ENCODE measurements at regions not wholly inside any gene's neighbourhood (a gene's known extent, or its start where the extent isn't known, plus 50 kb on each side); places are given as distances from the start of the nearest gene placed in this dataset.

GRCh38 chr5:164941132-164941531 lies 1435.7 kb downstream of the MAT2B start:
- DNase-seq, result no peak

DNA sequence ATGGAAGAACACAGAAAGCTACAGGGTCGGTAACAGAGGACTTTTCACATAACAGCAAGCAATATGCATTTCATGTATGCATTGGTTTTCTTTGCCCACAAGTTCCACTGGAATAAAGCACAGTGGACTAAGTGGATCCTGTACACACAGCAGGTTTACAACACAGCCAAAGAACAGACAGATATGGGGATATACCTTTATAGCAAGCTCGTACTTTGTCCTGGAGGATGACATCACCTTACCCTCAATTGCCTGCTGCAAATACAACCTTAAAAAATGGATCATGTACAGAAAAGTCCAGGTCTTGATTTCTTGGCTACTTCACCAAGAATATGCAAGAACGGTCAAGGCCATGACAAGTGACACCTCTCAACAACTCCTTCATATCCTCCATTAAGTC lies 1445.5 kb downstream of the MAT2B start:
- no peak for DNase-seq

- no peak for DNase-seq
Measured at GRCh38 chr5:164951570-164951969, 1446.2 kb downstream of the MAT2B start.

DNA sequence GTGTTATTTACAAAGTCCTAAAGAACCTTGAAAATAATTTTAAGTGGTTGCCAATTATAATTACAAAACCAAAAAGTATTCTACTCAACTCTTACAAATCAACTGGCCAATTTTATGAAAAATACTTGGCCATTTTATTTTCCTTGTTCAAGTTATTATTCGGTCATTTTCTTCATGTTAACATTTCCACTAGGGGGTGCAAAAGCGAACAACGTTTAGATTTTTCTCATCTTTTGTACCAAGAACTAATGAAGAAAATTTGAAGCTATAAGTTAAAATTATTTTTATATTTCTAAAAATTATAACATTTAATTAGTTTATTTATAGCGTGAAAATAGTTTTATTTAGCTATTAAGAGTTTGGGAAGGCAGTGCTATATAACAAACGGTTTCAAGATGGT lies 1453.3 kb downstream of the MAT2B start:
- DNase-seq, result no peak

GRCh38 chr5:164959761-164960160 lies 1454.3 kb downstream of the MAT2B start:
- no peak for DNase-seq

DNA sequence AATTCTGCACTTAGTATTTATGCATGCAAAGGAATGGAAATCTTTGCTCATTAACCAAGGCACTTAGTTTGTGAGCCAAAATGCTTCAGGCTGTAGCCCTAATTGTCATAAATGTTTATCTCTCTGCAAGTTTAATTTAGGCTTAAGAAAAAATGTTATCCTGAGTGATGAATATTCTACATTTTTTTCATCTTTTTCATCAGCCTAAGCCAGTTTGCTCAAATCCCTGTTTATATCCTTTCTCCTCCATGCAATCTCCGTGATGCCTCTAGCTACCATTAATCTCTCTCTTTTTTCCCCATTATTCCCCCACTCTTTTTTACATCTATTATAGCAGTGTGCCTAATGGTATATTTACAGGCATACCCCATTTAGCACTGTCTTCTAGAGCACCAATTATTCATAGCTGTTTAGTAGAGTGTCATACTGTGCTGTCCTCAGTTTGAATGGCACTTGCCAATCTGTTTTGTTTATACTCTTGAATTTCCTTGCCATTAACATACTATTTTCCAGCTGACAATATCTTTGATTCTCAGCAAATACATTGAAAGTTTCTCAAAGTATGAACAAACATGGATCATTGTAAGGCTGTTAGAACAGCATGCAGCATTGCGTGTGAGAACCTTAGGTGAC lies 1457.0 kb downstream of the MAT2B start:
- DNase-seq, result no peak

DNA sequence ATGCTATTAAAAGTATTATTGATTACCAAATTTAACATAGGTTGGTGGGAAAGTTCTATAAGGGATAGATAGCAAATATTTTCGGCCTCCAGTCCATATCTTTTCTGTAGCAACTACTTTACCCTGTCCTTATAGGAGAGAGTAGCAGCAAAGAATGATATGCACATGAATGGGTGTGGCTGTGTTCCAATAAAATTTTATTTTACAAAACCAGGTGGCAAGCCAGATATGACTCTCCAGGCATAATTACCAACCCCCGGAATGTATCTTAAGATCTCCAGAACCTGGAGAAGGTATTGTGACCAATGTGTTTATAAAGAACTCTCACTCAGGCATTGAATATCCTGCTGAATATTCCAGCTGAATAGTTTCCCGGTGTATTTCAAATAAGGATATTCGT lies 1461.2 kb downstream of the MAT2B start:
- DNase-seq, result no peak

DNA sequence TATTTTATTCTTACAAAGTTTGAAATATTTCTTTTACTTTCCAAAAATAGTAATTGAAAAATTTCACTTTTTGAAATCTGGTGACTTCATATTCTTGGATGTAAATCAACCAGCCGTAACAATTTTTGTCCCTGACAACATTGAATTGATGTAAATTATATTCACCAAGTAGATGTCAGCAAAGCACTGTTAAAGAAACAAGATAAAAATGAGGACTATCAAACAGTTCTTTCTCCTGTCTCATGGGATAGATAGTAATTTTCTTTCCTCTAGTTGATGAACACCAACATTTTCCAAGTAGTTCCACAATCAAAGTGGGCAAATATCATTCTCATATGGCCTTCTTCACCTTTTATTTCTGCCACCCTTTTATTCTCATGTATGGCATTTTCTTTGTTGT lies 1461.9 kb downstream of the MAT2B start:
- no peak for DNase-seq

GRCh38 chr5:164972973-164973372 lies 1467.6 kb downstream of the MAT2B start:
- DNase-seq, result no peak

DNA sequence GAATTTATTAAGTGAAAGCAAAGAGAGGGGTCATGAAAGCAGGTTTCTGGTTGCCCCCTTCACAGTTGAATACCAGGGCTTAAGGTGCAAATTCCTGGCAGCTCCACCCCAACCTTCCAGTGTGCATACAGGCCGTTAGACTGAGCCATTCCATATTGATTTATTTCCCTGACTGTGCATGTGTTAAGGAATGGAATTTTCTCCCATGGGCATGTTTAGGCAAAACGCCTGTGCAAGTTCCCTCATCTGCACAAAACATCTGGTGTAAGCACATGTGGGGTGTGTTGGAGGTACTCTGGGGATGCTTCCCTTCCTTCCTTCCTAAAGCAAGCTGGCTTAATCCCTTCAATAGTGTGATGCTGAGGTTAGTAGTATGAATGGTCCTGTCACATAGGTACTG lies 1470.6 kb downstream of the MAT2B start:
- no peak for DNase-seq

- DNase-seq, result no peak
Measured at GRCh38 chr5:164980480-164980879, 1475.1 kb downstream of the MAT2B start.

GRCh38 chr5:164998142-164998541 lies 1492.7 kb downstream of the MAT2B start:
- DNase-seq, result no peak

GRCh38 chr5:164998590-164998989 lies 1493.2 kb downstream of the MAT2B start:
- no peak for DNase-seq

GRCh38 chr5:165000479-165001190 lies 1495.2 kb downstream of the MAT2B start:
- no peak for DNase-seq

- DNase-seq, result no peak
Measured at GRCh38 chr5:165003283-165003682, 1497.9 kb downstream of the MAT2B start.

DNA sequence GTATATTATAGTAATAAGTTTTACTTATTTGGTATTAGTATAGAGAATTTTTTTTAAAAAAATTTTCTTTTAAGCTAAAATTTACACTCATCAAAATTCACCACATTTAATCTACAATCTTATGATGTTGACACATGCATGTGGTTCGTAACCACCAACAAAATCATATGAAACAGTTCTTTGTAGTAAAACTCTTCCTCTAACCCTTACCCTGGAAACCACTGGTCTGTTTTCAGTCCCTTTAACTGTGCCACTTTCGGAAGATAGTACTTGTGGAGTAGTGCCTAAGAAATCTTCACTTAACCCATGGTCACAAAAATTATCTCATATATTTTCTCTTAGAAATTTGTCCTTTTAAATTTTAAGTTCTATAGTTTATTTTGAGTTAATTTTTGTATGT lies 1498.8 kb downstream of the MAT2B start:
- DNase-seq, result no peak

DNA sequence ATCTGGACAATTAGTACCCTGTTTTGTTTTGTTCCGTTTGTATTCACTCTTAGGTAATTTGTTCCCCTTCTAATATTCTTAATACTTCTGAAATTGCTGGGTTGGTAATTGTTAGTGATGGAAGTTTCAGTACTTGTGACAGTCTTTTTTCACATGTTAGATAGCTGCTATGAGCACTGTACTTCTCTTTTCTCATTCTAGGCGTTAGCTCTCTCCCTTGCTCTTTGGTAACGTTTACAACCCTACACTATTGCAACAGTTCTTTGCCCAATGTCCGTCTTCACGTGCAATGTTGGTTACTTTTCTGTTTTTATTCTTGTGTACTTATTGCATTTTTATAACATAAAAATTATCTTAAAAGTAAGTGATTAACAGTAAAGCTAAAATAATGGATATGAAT lies 1509.0 kb downstream of the MAT2B start:
- DNase-seq, result no peak

DNA sequence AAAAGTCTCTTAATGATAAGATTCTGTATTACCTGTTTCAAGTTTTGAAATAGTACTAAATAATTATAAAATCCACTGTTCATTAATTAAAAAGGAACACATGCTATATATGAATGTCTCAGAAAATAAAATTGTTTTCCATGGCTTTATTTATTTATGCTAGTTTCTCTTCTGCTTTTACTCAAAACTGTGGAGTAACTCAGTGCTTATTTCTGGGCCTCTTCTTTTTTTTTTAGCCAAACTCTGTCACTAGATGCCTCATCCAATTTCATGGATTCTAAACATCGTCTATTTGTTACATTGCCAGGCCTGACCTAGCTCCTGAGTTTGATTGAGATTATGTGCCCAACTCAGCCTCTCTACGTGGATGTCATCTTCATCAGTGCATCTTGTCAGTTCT lies 1509.7 kb downstream of the MAT2B start:
- DNase-seq, result no peak

- no peak for DNase-seq
Measured at GRCh38 chr5:165015547-165015946, 1510.1 kb downstream of the MAT2B start.

DNA sequence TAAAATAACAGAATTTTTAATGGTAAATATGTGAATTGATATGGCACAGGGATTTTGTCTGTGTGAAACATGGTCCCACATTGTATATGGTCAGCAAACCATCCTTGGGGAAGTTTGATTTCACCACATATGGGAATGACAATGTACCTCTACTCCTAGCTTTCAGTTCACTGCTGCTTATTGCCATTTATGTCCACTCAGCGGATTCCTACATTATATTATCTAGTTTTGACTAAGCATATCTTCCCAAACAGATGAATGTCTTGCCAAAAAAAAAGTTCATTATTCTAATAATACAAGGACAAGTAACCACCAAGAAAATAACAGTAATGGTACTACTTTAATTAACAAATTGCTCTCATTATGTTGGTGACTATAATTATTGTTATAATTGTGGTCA lies 1521.6 kb downstream of the MAT2B start:
- DNase-seq, result no peak

- DNase-seq, result no peak
Measured at GRCh38 chr5:165028356-165028755, 1522.9 kb downstream of the MAT2B start.

DNA sequence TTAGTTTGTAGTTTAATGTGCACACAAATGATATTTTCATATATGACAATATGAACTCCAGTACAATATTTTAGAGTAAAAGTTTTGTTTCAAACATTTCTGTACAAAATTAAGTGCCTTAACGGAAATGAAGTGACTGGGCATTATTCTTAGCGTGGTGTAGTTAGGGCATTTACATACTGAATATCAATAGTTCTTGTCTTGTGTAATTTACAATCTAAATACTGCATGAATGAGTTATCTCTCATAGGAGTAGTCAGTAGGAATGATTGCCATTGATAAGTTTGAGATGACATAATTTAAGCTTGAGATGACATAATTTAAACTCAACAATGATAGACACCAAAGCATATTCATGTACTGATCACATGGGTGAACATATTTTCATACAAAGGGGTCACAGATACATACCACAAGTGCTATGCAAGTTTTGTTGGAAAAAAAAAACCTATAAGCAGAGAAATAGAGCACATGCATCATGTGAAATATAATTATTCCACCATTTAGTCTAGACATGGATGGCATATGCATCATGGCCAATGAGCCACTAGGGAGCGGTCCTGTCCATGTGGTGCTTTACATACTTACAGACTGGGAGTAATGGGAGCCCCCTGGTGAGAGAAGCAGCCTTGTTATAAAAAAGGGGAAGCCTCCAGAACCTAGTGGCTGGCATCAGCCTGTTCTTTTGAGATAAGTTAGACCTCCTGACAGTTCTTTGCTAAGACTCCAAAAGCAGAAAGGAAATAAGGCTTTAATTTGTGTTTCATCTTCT lies 1523.9 kb downstream of the MAT2B start:
- no peak for DNase-seq

GRCh38 chr5:165030971-165031370 lies 1525.6 kb downstream of the MAT2B start:
- no peak for DNase-seq

DNA sequence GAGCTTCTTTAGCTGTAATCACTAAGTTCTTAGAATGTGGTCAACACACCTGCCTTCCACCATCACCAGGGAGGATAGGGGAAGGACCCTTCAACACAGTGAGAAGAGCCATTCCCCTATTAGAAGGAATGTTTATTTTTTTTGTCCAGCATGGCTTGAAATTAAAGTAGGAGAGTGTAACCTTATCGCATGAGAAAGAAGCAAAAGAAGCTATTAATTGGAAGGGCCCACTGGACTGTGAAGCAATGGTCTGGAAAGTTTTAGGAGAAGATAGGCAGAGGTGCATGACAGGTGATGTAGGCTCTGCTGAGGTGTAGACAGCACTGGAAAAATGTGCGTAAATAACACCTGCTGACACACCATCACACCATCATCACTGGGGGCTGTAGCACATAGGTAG lies 1526.0 kb downstream of the MAT2B start:
- DNase-seq, result no peak

All from stimulated activated CD4-positive, alpha-beta T cell treated with anti-CD3 and anti-CD28 coated beads, Interleukin-2, amount 100 ng/mL, for 48 hours (primary cell).